SU-DHL-6 (cell line): ENCODE measurements at regions not wholly inside any gene's neighbourhood (a gene's known extent, or its start where the extent isn't known, plus 50 kb on each side); places are given as distances from the start of the nearest gene placed in this dataset.
A peak's percentile ranks its signal among the peaks of the same experiment; 100 is the strongest.

Source experiments
- H2AFZ ChIP-seq: fragments of 200-600 bp; sonication (generic); 2 replicates; pipeline ENCODE4 v1.6.1; 2014; ENCODE audit warnings: low read depth, mild to moderate bottlenecking, moderate library complexity, mixed read lengths, antibody characterized with exemption, low read length; ENCODE audit not compliant: severe bottlenecking
- H3F3A ChIP-seq: fragments of 200-600 bp; shearing (Covaris generic); 2 replicates; pipeline ENCODE4 v1.6.0; 2016; ENCODE audit warnings: antibody characterized with exemption, mild to moderate bottlenecking; ENCODE audit not compliant: insufficient read depth
- H3K27ac ChIP-seq: fragments of 200-600 bp; sonication (generic); 2 replicates; pipeline ENCODE4 v1.5.1; 2016; ENCODE audit warnings: low read depth, mild to moderate bottlenecking, low read length, moderate library complexity, mixed read lengths
- H3K27me3 ChIP-seq: fragments of 200-600 bp; sonication (generic), shearing (Covaris generic); 2 replicates; pipeline ENCODE4 v1.6.0; 2014; ENCODE audit warnings: mild to moderate bottlenecking, low read length
- H3K36me3 ChIP-seq: fragments of 200-600 bp; sonication (generic); 2 replicates; pipeline ENCODE4 v1.6.1; 2014; ENCODE audit warnings: mild to moderate bottlenecking, low read length, mixed read lengths
- H3K4me2 ChIP-seq: fragments of 300-600, 200-600 bp; shearing (Covaris generic), sonication (generic); 2 replicates; pipeline ENCODE4 v1.6.0; 2014; ENCODE audit warnings: low read length, low read depth, mild to moderate bottlenecking; ENCODE audit not compliant: poor library complexity, severe bottlenecking
- H3K4me3 ChIP-seq: fragments of 200-600 bp; sonication (generic); 2 replicates; pipeline ENCODE4 v1.5.1; 2014; ENCODE audit warnings: antibody characterized with exemption, low read length, mild to moderate bottlenecking, mixed read lengths; ENCODE audit not compliant: insufficient read depth, poor library complexity, severe bottlenecking
- H3K79me2 ChIP-seq: fragments of 200-600 bp; sonication (generic); 2 replicates; pipeline ENCODE4 v1.6.1; 2014; ENCODE audit warnings: mild to moderate bottlenecking, low read length, moderate library complexity; ENCODE audit not compliant: insufficient read depth
- H3K9ac ChIP-seq: fragments of 200-600 bp; sonication (generic); 2 replicates; pipeline ENCODE4 v1.7.0; 2014; ENCODE audit warnings: mild to moderate bottlenecking, low read length
- H3K9me2 ChIP-seq: fragments of 200-600 bp; sonication (generic); replicated peaks from 2 replicates; pipeline ENCODE4 v1.6.1; 2014; ENCODE audit warnings: low read length; ENCODE audit not compliant: insufficient read depth
- H3K9me3 ChIP-seq: fragments of 200-600 bp; sonication (generic); 2 replicates; pipeline ENCODE4 v1.6.1; 2014; ENCODE audit warnings: low read length, mixed read lengths; ENCODE audit not compliant: insufficient read depth
- H4K20me1 ChIP-seq: fragments of 200-600 bp; sonication (generic); 2 replicates; pipeline ENCODE4 v1.6.1; 2014; ENCODE audit warnings: low read depth, mild to moderate bottlenecking, antibody characterized with exemption, low read length, moderate library complexity, mixed read lengths
- EZH2phosphoT487 ChIP-seq: fragments of 200-600 bp; sonication (generic), shearing (Covaris generic); conservative IDR thresholded peaks from 2 replicates; pipeline ENCODE4 v1.6.1; 2018; ENCODE audit warnings: mild to moderate bottlenecking, antibody characterized with exemption, low read length, moderate library complexity, mixed read lengths
- TF ChIP-seq, protein P1 (sequence below): fragments of 200-600 bp; sonication (generic); IDR thresholded peaks from one replicate; pipeline ENCODE4 v1.5.1; 2017; ENCODE audit warnings: antibody characterized with exemption, mild to moderate bottlenecking, low read length, moderate library complexity; ENCODE audit not compliant: insufficient read depth, poor library complexity, severe bottlenecking

DNA sequence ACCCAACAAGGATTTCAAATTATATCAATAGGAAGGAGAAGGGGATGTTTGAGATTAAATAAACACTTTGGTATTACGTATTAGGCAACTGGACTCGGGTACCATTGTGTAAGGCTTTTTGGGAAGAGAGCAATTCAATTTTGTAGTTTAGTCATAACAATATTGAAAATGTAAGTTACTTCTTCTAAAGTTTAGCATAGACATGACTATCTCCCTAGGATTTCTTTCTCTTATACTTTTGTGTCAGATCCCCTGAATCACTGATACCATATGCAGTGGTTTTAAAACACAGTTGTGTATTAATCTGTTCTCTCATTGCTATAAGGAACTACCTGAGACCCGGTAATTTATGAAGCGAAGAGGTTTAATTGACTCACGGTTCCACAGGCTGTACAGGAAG is 123.8 kb upstream of the FAM9C start:
- peak overlapping the region; percentile 45 for H2AFZ ChIP-seq
- no peak overlapping the region for H3K4me2 ChIP-seq
- no peaks in the 10 kb centered on the region for H3K9me3 ChIP-seq
- no peaks in the 10 kb centered on the region for H3K79me2 ChIP-seq
- H3K27me3 ChIP-seq: no peaks in the 10 kb centered on the region
- H4K20me1 ChIP-seq: no peaks in the 10 kb centered on the region
- H3K4me3 ChIP-seq: no peak overlapping the region
- no peak overlapping the region for H3K9ac ChIP-seq
- TF ChIP-seq, protein P1, sequence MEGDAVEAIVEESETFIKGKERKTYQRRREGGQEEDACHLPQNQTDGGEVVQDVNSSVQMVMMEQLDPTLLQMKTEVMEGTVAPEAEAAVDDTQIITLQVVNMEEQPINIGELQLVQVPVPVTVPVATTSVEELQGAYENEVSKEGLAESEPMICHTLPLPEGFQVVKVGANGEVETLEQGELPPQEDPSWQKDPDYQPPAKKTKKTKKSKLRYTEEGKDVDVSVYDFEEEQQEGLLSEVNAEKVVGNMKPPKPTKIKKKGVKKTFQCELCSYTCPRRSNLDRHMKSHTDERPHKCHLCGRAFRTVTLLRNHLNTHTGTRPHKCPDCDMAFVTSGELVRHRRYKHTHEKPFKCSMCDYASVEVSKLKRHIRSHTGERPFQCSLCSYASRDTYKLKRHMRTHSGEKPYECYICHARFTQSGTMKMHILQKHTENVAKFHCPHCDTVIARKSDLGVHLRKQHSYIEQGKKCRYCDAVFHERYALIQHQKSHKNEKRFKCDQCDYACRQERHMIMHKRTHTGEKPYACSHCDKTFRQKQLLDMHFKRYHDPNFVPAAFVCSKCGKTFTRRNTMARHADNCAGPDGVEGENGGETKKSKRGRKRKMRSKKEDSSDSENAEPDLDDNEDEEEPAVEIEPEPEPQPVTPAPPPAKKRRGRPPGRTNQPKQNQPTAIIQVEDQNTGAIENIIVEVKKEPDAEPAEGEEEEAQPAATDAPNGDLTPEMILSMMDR: no peak
- no peak for TF ChIP-seq EZH2phosphoT487
- no peaks in the 10 kb centered on the region for H3K9me2 ChIP-seq
- H3K27ac ChIP-seq: no peak overlapping the region
- no peaks in the 10 kb centered on the region for H3F3A ChIP-seq
- H3K36me3 ChIP-seq: no peaks in the 10 kb centered on the region

DNA sequence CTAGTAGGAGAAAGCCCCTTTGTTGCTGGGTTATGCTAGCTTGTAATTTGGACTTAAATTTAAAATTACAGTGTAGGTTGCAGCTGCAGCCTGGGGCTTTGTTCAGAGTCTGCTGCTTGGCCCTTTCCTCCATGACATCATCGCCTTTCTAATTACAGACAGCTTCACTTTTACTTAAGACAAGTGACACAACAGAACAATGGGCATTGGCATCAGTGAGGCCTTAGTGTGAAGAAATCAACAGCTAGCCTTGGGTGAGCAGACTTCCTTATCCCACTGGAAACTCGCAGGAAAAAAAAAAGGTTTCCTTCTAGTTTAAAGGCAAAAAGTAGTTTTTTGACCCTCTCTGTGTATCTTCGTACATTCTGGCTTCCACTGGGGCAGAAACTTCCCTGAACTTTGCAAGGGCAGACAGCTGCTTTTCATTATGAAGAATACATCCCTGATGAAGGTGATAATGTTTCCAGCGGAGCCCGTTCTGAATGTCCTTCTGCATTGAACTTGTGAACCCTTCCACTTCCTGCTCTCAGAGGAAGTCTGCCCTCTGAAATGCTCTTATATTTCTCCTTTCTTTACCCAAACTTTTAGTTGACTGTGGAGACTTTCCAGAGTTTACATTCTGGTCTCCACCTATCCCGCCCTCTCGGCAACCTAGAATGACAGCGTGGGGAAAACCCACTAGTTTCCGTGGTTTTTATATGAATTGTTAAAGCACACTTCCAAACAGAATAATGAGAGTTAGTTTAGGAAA is 123.2 kb upstream of the FAM9C start:
- H3K9ac ChIP-seq: no peak overlapping the region; the same call in 1 of the 2 replicates
- no peak overlapping the region for H3K4me3 ChIP-seq
- H3K27me3 ChIP-seq: no peaks in the 10 kb centered on the region
- no peaks in the 10 kb centered on the region for H4K20me1 ChIP-seq
- peak overlapping the region; percentile 25 for H3K4me2 ChIP-seq
- H3K9me2 ChIP-seq: no peaks in the 10 kb centered on the region
- H3K9me3 ChIP-seq: no peaks in the 10 kb centered on the region
- no peaks in the 10 kb centered on the region for H3K79me2 ChIP-seq
- H3F3A ChIP-seq: no peaks in the 10 kb centered on the region
- H3K36me3 ChIP-seq: no peaks in the 10 kb centered on the region
- peak overlapping the region; percentile 45 for H2AFZ ChIP-seq
- TF ChIP-seq EZH2phosphoT487: no peak
- TF ChIP-seq, protein P1: no peak
- H3K27ac ChIP-seq: no peak overlapping the region

DNA sequence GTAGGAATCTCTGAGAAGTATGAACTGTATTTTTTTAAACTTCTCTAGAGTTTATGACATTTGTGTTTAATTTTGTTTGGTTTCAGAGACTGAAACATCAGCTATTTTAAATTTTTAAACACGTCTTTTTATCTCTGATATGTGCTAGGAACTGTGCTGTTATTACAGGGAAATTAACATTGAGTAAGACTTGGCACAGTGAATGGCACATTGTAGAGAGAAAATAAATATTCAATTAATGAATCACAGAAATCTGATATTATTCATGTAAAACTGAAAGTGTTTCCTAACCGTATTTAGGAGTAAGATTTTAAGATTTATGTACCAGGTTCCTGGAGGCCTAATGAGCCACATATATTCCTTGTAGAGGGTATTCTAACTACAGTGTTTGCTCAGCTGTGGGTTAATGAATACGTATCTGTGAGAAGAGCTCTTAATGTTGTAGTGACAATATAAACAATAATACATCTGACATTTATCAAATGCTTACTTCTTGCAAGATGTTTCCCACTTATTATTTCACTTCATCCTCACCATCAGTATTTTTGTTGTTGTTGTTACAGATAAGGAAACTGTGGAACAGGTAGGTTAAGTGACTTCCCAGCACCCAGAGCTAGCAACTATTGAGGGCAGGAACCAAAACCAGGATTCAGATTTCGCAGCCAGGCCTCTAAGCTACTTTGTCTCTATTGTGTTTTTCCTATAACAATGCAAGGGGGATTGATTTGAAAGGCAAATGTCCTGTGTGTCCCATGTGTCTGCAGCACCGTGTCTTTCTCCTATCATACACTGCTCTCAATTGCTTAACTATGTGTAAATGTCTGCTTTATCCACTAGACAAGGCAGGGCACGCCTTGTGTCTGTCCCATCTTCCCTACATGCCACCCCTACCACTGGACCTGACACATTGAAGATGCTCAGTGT is 121.1 kb upstream of the FAM9C start:
- Histone ChIP-seq H3K9me2 (no peaks in the 10 kb centered on the region), H3K27ac (no peak overlapping the region), H3K27me3 (no peaks in the 10 kb centered on the region), H3K79me2 (no peaks in the 10 kb centered on the region), H3K4me2 (no peak overlapping the region), H2AFZ (no peak overlapping the region), H3F3A (no peaks in the 10 kb centered on the region), H3K36me3 (no peaks in the 10 kb centered on the region), H3K4me3 (no peak overlapping the region), H3K9ac (no peak overlapping the region), H4K20me1 (no peaks in the 10 kb centered on the region), H3K9me3 (no peaks in the 10 kb centered on the region)
- TF ChIP-seq EZH2phosphoT487: no peak
- TF ChIP-seq, protein P1: no peak
